Activated CD8-positive, alpha-beta memory T cell treated with anti-CD3 and anti-CD28 coated beads, Interleukin-2, amount 50 U/mL, for 4 hours (primary cell): ENCODE measurements at regions not wholly inside any gene's neighbourhood (a gene's known extent, or its start where the extent isn't known, plus 50 kb on each side); places are given as distances from the start of the nearest gene placed in this dataset.

Experiments used
- DNase-seq: peaks from one replicate; pipeline ENCODE4 v3.0.0-alpha.2; 2020

GRCh38 chr20:57038608-57039440 lies 227.6 kb downstream of the BMP7 start:
- no peak for DNase-seq

GRCh38 chr20:57040466-57040865 lies 226.0 kb downstream of the BMP7 start:
- DNase-seq: no peak

GRCh38 chr20:57040924-57041323 lies 225.5 kb downstream of the BMP7 start:
- no peak for DNase-seq

- DNase-seq: no peak
Measured at GRCh38 chr20:57043091-57043490, 223.3 kb downstream of the BMP7 start.

- DNase-seq: no peak
Measured at GRCh38 chr20:57043669-57044268, 222.7 kb downstream of the BMP7 start.

- no peak for DNase-seq
Measured at GRCh38 chr20:57047281-57048026, 219.0 kb downstream of the BMP7 start.

- no peak for DNase-seq
Measured at GRCh38 chr20:57048027-57048869, 218.2 kb downstream of the BMP7 start.

GRCh38 chr20:57049296-57049695 lies 217.1 kb downstream of the BMP7 start:
- no peak for DNase-seq

- no peak for DNase-seq
Measured at GRCh38 chr20:57051096-57051495, 215.3 kb downstream of the BMP7 start.

GRCh38 chr20:57053067-57053466 lies 213.4 kb downstream of the BMP7 start:
- no peak for DNase-seq

- DNase-seq: no peak
Measured at GRCh38 chr20:57053793-57054552, 212.5 kb downstream of the BMP7 start.

GRCh38 chr20:57055345-57055744 lies 211.1 kb downstream of the BMP7 start:
- no peak for DNase-seq

GRCh38 chr20:57056651-57057050 lies 209.8 kb downstream of the BMP7 start:
- DNase-seq: no peak

GRCh38 chr20:57059055-57059596 lies 207.3 kb downstream of the BMP7 start:
- no peak for DNase-seq

GRCh38 chr20:57060407-57061050 lies 205.9 kb downstream of the BMP7 start:
- no peak for DNase-seq

GRCh38 chr20:57061051-57061900 lies 205.2 kb downstream of the BMP7 start:
- no peak for DNase-seq

- no peak for DNase-seq
Measured at GRCh38 chr20:57062241-57062640, 204.2 kb downstream of the BMP7 start.

GRCh38 chr20:57062696-57063270 lies 203.7 kb downstream of the BMP7 start:
- no peak for DNase-seq

GRCh38 chr20:57064836-57065235 lies 201.6 kb downstream of the BMP7 start:
- DNase-seq: no peak

- no peak for DNase-seq
Measured at GRCh38 chr20:57065646-57066045, 200.8 kb downstream of the BMP7 start.
